Spinal cord (tissue), 9 donors: ENCODE measurements at regions not wholly inside any gene's neighbourhood (a gene's known extent, or its start where the extent isn't known, plus 50 kb on each side); places are given as distances from the start of the nearest gene placed in this dataset.

Experiments used
- DNase-seq, 6 donors: peaks; one replicate each; pipeline versions ENCODE4 v3.0.0 to v3.0.0-alpha.2; 2013 to 2015; ENCODE audit warnings: low spot score in 6 of 6, low read depth in 4 of 6
- H3K27ac ChIP-seq: one replicate; pipeline ENCODE4 v1.5.1; 2013; ENCODE audit warnings: low read depth, low read length, control low read depth
- H3K27me3 ChIP-seq: one replicate; pipeline ENCODE4 v1.6.1; 2013; ENCODE audit warnings: low read length; ENCODE audit not compliant: control insufficient read depth, insufficient read depth
- H3K36me3 ChIP-seq: one replicate; pipeline ENCODE4 v1.6.1; 2013; ENCODE audit warnings: low read length; ENCODE audit not compliant: control insufficient read depth, insufficient read depth
- H3K4me1 ChIP-seq: one replicate; pipeline ENCODE4 v1.6.1; 2013; ENCODE audit warnings: low read length; ENCODE audit not compliant: control insufficient read depth, insufficient read depth
- H3K4me3 ChIP-seq: one replicate; pipeline ENCODE4 v1.5.1; 2013; ENCODE audit warnings: low read depth, low read length, control low read depth
- H3K9me3 ChIP-seq: one replicate; pipeline ENCODE4 v1.6.1; 2013; ENCODE audit warnings: low read length; ENCODE audit not compliant: control insufficient read depth, insufficient read depth
- WGBS: methylation state at CpG from one replicate; pipeline ENCODE4 v1.1.5; 2013; ENCODE audit warnings: missing lambda C conversion rate; ENCODE audit not compliant: insufficient coverage; 5-methylcytosine and 5-hydroxymethylcytosine counted together
- donor health status: healthy.

DNA sequence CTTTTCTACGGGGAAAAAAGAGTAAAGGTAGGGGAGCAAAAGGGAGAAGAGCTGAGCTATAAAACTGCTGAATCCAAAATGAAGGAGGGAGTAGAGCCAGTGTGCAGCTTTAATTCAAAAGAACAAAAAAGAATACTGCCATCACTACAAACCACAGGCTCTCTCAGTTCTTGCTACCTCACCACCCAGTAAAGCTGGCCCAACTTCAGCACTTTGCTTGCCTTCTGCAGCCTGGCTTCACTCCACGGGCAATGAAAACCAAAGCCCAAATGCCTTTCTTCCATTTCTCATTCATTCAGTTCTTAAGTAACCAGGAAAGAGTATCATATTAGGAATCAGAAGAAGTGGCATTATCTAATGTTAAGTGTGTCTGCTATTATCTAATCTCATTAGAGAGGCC, 376.8 kb downstream of the BCOR start:
- Histone ChIP-seq H3K4me1 (peaks cover 10% of the 10 kb centered on the region), H3K27me3 (peaks cover 9% of the 10 kb centered on the region), H3K27ac (no peak overlapping the region), H3K4me3 (no peak overlapping the region), H3K9me3 (no peaks in the 10 kb centered on the region), H3K36me3 (no peaks in the 10 kb centered on the region)
- DNase-seq, result no peak
- WGBS, result no CpG with 5 or more reads among the region's 2 CpGs

DNA sequence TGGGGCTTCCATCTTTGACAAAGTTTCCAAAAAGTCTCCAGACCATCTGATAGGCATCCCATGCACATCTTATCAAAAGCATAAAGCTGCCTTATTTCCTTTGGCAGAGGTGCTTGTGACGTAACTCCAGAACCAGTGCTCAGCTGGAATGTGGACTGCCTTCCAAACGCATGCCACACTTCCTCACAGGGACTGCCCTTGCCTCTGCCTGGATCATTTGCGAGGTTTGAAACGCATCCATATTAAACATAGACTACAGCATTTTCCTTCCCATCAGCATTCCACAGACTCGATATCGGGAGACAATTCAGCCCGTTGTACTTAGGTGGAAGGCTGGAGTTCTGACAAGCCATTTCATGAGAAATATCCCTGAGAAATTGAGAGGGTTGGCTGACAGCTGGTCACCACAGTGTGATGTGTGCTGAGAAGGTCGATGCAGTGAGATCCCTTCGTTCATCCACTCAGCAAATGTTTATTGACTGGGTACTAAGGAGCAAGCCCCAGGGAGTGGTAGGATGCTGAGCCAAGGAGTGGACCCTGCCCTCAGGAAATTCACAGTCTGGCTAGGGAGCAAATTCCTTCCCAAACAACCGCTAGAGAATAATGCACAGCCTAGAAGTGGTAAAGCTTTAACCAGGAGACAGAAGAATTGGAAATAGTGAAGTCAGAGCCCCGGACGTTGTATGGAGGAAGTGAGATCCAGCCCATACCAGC, 376.0 kb downstream of the BCOR start:
- no peak overlapping the region for H3K27ac ChIP-seq
- peaks cover 10% of the 10 kb centered on the region for H3K27me3 ChIP-seq

DNA sequence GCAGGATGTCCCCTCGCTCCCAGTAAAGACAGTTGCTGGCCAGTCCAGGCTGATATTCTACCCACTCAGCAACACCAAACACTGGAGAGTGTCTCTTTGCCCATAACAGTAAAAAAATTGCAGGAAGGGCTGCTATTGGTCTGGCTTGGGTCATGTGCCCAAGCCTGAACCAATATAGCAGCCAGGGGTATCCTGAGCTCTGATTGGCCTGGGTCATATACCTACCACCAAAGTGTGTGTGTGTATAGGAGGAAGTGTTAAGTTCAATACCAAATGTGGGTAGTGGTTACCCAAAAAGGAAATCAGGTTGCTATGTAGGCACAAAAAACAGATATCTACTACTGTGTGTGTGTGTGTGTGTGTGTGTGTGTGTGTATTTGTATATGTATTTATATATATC, 373.2 kb downstream of the BCOR start:
- H3K4me1 ChIP-seq, result peaks cover 5% of the 10 kb centered on the region
- no peak overlapping the region for H3K4me3 ChIP-seq
- H3K36me3 ChIP-seq, result no peaks in the 10 kb centered on the region
- 50% methylated on average over 1 of the region's 1 CpG for WGBS
- DNase-seq, result no peak
- H3K27me3 ChIP-seq, result peaks cover 17% of the 10 kb centered on the region
- H3K27ac ChIP-seq, result no peak overlapping the region
- no peaks in the 10 kb centered on the region for H3K9me3 ChIP-seq

More for the DNA sequence above, 376.0 kb downstream of the BCOR start:
- no peak overlapping the region for H3K4me3 ChIP-seq
- whole genome bisulfite sequencing, result 51% methylated on average over 5 of the region's 12 CpGs
- H3K4me1 ChIP-seq, result peaks cover 5% of the 10 kb centered on the region
- H3K9me3 ChIP-seq, result no peaks in the 10 kb centered on the region
- H3K36me3 ChIP-seq, result no peaks in the 10 kb centered on the region
- no peak for DNase-seq

DNA sequence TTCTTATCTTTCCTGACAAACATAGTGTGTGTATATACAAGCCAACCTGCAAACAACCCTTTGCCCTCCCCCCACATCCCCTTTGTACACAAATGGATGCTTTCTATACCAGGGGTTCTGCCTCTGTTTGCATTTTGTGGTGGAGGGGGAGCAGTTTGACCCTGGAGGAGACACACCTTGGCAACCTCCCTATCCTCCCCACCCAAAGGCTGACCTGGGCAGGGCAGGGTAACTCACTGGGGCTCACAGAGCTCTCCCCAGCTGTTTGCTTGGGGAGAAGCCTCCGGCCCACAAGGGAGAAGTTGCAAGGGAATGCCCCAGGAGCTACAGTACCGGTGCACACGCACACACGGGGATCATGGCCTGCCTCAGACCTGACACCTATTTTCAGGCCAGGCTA, 372.6 kb downstream of the BCOR start:
- Histone ChIP-seq H3K9me3 (no peaks in the 10 kb centered on the region), H3K4me1 (peaks cover 11% of the 10 kb centered on the region), H3K27ac (no peak overlapping the region), H3K27me3 (peaks cover 17% of the 10 kb centered on the region), H3K36me3 (no peaks in the 10 kb centered on the region), H3K4me3 (no peak overlapping the region)
- no peak for DNase-seq
- WGBS, result 80% methylated on average over 4 of the region's 4 CpGs

DNA sequence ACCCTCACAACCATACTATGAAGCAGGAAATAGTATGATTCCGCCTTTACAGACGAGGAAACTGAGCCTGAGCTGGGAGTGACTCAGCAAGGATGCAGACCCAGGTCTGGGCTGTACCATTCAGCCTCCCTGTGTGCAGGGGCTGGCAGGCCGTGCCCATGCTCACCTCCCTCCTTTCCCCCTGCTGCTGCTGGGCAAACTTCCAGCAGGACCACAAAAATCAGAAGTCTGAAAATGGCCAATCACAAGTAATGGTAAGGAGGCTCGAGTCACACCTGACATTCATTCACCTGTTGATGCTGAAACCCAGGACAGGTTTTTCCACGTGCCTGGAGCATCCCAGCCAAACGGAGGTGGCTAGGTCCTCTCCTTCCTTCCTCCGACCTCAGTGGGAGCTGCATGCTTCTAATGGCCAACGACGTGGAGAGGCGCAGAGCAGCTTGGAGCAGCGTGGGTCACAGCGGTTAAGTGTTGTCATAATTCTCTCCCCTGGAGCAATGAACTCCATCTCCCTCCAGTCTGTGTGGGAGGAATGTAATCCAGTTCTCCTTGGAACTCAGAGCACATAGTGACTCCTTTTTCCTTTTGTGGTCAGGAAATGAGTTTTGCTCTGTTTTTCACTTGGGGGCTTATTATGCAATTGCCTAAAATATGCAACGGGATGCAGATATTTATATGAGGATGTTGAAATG, 371.7 kb downstream of the BCOR start:
- WGBS, result 66% methylated on average over 7 of the region's 13 CpGs
- H3K36me3 ChIP-seq, result no peaks in the 10 kb centered on the region
- peak in 1 of 6 donors; percentile 14 for DNase-seq
- H3K4me1 ChIP-seq, result peaks cover 20% of the 10 kb centered on the region
- no peaks in the 10 kb centered on the region for H3K9me3 ChIP-seq
- peaks cover 18% of the 10 kb centered on the region for H3K27me3 ChIP-seq
- no peak overlapping the region for H3K4me3 ChIP-seq
- no peak overlapping the region for H3K27ac ChIP-seq

DNA sequence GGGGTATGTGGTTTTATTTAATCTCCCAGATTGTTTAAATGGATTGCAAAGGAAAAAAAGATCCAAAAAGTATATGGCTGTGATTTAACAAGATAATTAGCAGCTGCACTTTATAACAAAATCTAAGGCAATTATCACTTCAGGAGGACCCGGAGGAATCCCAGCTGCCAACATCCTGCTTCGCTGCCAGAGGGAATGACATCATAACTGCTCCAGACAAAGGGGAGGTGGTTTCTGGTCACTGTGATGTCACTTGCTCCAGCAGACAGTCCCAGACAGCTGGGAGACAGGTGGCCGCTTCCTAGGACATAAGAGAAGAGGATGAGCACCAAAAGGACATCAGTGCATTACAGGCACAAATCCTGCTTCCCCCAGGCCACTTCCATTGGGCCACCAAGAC, 371.0 kb downstream of the BCOR start:
- peak in 2 of 6 donors; percentile 46 to 74 for DNase-seq
- no peak overlapping the region for H3K27ac ChIP-seq
- H3K4me3 ChIP-seq, result no peak overlapping the region
- no peaks in the 10 kb centered on the region for H3K36me3 ChIP-seq
- no peaks in the 10 kb centered on the region for H3K9me3 ChIP-seq
- 45% methylated on average over 2 of the region's 3 CpGs for WGBS
- peaks cover 24% of the 10 kb centered on the region for H3K27me3 ChIP-seq
- H3K4me1 ChIP-seq, result peaks cover 27% of the 10 kb centered on the region

DNA sequence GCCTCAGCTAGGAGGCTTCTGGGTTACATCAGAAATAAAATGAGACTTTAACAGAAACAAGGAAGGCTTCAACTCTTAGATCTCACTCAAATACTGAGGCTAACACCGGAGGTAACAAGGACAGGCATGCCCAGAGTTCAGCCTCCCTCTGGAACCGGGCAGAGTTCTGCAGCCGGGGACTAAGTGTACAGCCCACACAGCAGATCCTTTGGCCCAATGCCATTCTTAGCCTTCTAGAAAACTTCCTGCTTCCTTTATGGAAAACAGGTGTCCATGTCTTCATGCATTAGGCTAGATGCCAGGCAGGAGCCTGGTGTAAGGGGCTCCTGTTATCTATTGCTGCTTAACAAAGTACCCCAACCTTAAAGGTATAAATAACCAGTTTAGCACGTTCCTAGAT, 369.7 kb downstream of the BCOR start:
- Histone ChIP-seq H3K36me3 (no peaks in the 10 kb centered on the region), H3K27ac (no peak overlapping the region), H3K9me3 (no peaks in the 10 kb centered on the region), H3K4me1 (peaks cover 27% of the 10 kb centered on the region), H3K4me3 (no peak overlapping the region), H3K27me3 (peaks cover 24% of the 10 kb centered on the region)
- DNase-seq, result no peak
- WGBS, result 45% methylated on average over 3 of the region's 4 CpGs

DNA sequence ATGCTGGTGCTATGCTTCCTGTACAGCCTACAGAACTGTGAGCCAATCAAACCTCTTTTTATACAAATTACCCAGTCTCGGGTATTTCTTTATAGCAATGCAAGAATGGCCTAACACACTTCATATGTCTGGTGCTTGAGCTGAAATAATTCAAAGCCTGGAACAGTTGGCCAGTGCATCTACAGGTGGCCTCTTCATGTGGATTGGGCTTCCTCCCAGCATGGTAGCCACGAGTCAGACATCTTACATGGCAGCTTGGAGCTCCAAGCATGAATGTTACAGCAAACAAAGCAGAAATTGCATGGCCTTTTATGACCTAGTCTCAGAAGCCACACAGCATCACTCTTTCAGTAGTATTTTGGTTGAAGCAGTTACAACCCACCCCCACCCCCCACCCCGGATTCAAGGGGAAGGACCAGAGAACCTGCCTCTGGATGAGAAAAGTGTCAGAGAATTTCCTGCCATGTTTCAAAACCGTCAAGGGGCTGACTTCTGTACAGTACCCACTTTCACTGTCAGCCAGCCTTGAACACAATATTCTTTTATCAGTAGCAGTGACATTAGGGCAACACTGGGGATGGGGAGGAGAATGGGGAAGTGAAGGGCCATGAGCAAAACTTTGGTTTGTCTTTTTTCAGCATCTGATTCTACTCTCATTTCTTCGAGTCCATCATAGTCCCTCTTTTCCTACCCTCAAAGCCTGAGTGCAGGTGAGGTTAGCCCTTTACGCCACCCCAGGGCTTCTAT, 368.7 kb downstream of the BCOR start:
- no peaks in the 10 kb centered on the region for H3K36me3 ChIP-seq
- no peak overlapping the region for H3K4me3 ChIP-seq
- H3K4me1 ChIP-seq, result peaks cover 27% of the 10 kb centered on the region
- no peaks in the 10 kb centered on the region for H3K9me3 ChIP-seq
- 100% methylated on average over 1 of the region's 6 CpGs for WGBS
- peak overlapping the region; percentile 48 for H3K27ac ChIP-seq
- peaks cover 24% of the 10 kb centered on the region for H3K27me3 ChIP-seq
- DNase-seq, result no peak

DNA sequence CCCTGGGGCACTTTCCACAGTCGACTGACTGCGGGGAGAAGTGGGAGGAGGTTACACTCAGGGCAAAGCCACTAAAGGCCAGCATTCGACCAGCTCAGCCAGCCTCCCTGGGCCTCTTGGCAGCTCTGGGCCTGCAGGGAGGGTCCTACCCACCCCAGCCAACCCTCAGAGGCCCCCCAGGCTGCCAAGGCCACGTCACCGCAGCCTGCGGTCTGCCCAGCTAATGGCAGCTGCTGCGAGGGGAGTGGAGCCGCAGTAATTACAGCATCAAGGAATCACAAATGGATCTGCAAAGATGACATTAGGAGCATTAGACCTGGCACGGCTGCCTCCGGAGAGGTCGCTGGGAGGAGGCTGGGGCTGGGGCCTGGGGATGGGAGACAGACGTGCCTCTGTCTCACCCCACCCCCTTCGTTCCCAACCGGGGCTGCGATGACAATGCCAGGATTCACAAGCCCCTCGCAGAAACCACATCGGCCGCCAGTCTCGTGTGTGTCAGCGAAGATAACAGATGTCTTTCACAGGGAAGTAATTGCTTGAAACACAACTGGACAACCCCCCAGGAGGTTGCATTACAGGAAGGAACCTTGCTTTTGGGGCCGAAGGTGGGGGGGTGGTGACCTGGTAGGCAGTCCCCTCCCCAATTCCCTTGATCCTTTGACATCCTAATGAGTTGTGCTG, 367.6 kb downstream of the BCOR start:
- Histone ChIP-seq H3K9me3 (no peaks in the 10 kb centered on the region), H3K27ac (peak overlapping the region; percentile 76), H3K27me3 (peaks cover 26% of the 10 kb centered on the region), H3K4me3 (no peak overlapping the region), H3K4me1 (peaks cover 27% of the 10 kb centered on the region), H3K36me3 (no peaks in the 10 kb centered on the region)
- 43% methylated on average over 18 of the region's 21 CpGs for WGBS
- DNase-seq, result peak in 2 of 6 donors; percentile 57 to 66
